GM19324 (cell line): ENCODE measurements at regions not wholly inside any gene's neighbourhood (a gene's known extent, or its start where the extent isn't known, plus 50 kb on each side); places are given as distances from the start of the nearest gene placed in this dataset.
"Not testable (repeated sequence)": the region's sequence is repeated elsewhere in the genome, so short reads cannot be mapped to it uniquely, and the experiment has no call there.

ENCODE experiments used
- ATAC-seq: cut with Tn5 transposase; IDR thresholded peaks from one replicate; pipeline ENCODE4 v1.9.1; 2021; ENCODE audit warnings: mild to moderate bottlenecking, moderate library complexity; ENCODE audit not compliant: unreplicated experiment, low FRiP score

DNA sequence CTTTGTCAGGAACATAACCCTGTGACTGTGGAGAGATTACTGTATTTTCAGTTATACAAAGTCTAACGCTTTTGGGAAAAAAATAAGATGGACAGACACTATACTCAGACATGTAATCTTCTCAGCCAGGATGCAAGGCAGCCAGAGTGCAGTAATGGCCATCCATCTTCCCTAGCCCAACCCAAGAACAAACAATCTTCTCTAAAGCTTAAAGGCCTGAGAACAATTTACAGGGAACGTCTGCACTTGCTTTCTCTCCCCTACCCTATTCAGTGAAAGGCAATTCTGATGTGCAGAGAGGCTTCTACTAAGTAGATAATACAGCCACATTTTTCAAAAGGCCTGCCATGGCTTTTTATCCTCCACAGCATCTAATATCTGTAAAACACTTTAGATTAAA is 471.3 kb downstream of the FGF13 start:
- no peak for ATAC-seq

DNA sequence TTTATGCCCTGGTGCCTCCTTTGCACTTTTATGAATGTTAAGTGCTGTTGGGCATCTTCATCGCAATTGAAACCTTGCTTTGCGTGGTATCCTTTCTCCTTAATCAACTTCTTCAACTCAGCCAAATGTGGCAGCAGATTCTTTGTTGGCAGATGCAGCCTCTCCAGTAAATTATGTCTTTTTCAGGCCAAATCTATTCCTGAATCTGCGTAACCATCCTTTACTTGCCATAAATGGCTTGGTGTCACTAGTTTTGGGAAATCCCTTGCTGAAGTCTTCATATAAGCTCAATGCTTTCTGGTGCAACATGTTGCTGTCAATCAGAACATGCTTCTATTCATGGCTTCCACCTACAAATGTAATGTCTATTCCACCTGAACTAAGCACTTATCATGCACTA is 457.5 kb downstream of the FGF13 start:
- ATAC-seq = no peak

DNA sequence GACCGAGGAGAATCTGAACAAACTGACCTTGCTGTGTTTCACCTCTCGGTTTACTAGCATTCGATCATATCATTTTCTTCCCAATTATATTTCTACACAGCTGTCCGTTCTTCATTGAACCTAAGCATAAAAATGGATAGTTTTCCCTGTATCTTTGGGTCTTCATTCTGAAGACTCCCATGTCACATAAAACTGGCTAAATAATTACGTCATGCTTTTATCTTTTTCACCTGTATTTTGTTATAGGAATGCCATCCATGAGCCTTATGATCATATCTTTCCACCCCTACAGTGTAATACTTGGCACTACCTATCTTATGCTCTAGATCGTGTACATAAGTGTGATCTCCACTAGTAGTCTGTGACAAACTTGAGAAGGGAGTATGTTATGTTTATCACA is 456.1 kb downstream of the FGF13 start:
- ATAC-seq = no peak

DNA sequence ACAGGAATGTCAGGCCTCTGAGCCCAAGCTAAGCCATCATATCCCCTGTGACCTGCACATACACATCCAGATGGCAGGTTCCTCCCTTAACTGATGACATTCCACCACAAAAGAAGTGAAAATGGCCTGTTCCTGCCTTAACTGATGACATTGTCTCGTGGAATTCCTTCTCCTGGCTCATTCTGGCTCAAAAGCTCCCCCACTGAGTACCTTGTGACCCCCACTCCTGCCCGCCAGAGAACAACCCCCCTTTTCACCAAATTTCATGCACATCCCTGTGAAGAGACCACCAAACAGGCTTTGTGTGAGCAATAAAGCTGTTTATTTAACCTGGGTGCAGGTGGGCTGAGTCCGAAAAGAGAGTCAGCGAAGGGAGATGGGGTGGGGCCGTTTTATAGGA is 447.4 kb downstream of the FGF13 start:
- ATAC-seq = not testable (repeated sequence)

DNA sequence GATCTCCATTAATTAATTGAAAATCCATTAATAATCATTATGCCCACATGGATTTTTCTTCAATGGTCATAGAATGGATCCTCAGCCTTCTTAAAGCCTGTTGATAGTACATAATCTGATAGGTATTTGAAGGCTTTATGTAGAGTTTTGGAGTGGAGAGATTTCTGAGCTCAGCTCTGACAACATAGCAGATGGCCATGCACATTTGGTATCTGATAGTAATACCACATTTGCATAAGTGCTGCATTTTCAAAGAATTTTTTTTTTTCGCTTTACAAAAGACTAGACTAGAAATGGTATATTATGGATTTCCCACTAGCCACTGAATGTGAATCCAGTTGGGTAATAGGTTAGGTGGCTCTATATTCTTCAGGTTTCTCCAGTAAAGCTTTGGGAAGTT is 440.6 kb downstream of the FGF13 start:
- no peak for ATAC-seq

DNA sequence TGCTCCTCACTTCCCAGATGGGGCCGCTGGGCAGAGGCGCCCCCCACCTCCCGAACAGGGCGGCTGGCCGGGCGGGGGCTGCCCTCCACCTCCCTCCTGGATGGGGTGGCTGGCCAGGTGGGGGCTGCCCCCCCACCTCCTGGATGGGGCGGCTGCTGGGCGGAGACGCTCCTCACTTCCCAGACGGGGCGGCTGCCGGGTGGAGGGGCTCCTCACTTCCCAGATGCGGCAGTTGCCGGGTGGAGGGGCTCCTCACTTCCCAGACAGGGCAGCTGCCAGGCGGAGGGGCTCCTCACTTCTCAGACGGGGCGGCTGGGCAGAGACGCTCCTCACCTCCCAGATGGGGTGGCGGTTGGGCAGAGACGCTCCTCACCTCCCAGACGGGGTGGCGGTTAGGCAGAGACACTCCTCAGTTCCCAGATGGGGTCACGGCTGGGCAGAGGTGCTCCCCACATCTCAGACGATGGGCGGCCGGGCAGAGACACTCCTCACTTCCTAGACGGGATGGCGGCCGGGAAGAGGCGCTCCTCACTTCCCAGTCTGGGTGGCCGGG is 428.8 kb downstream of the FGF13 start:
- not testable (repeated sequence) for ATAC-seq

DNA sequence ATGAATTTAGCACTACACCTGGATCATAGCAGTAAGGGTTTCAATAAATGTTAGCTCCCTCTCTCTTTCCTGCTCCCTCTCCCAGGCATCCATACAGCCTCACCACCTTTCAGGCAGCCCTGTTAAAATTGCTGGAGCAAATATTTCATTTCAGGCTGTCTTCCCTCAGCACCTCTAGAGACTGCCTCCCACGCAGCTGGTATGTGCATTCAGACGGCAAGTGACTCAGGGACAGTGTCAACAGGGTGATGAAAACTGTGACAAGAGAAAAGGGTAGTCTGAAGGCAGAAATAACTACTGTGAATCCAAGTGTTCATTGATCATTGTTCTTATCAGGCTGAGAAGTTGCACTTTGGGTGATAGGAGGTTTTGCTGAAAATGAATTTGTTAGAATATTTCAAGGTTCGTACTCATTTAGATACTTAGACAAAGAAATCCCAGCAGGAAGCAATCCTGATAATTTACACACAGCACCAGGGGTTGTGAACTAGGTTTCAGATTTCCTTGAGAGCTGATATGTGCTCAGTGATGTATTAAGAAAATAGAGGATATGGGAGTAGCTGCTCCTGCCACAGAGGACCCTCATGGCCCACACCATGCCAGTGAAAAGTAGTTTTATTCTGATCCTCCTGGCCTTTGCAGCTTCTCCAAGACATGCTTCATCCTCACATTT is 424.2 kb downstream of the FGF13 start:
- no peak for ATAC-seq

DNA sequence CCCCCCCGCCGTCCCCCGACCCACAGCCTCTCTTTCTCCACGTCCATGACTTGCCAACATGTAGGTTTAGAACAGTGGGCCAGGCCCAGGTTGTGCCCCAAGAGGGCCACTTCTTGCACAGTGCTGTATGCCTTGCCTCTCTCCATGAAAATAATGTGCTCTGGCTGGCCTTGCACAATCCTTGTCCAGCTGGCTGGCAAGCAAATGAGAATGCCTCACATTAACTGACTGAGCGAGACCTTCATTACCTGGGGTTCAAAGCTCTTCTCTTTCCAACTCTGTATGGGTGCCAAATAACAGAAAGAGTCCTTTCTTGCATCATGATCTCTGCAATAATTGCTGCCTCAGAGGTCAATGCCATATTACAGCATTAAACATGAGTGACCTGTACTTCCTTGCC is 416.6 kb downstream of the FGF13 start:
- no peak for ATAC-seq

DNA sequence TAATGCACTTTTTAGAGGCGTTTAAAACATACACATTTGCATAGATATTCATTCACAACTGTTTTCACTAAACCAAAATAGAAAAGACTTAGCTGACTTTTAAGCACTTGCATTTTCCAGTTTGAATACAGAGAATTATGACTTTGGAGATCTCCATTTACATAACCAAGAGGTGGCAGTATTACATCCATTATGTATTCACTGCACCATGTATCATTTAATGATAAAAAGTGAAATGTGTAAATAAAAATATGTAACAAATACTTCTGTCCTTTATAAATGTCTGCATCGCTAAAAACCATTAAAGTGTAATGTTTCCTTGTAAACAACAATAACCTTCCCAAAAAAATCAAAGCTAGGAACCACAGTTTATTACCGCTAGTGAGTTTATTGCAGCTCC is 413.2 kb downstream of the FGF13 start:
- no peak for ATAC-seq

DNA sequence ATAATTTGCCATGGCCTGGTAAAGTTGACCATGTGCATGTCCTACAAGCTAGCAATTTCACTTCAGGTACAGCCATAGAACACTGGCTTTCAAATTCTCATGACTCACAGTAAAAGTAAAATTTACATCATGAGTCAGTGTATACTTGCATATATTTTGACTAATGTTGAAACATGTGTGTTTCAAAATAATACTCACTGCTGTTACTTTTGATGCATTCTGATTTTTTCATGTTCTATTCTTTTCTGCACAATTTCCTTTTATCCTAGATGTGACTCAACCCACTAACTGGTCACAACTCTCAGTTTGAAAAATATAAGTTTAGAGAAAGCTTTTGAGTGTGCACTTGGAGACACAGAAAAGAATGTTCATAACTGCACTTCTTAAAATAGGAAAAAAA is 365.7 kb downstream of the FGF13 start:
- ATAC-seq = no peak

DNA sequence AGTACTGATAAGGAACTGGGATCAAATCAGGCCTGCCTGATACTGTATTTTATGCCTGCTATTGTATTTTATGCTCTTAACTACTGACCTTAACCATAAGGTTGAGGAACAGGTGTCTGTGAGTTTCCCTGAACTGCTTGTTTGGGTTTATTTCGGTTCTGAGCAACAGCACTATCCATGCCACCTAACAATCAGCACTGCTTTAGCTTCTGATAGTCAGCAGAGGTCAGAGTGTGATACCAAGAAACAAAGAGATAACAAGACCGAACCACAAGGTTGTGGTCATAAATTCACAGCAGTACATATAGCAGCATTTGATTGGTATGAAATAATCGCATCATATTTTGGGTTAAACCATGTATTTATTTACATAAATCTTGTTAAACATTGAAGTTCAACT is 362.2 kb downstream of the FGF13 start:
- ATAC-seq = no peak

DNA sequence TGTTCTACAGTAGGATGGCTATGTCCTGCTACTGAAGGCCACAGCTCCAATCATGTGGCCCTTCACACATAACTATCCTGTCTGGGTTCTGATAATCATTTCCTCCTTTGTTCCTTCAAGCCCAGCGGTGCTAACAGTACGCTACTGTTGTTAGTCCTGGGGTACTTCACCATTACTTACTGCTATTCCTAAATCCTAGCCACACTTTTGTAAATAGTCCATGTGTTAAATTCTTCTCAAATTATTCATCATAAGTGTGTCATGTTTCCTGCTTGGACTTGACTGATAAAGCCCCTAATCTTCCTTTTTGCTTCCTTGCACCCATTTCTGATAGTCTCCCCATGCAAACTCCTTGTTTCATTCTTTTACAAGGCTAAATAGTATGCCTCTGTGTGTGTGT is 332.6 kb downstream of the FGF13 start:
- ATAC-seq = no peak

DNA sequence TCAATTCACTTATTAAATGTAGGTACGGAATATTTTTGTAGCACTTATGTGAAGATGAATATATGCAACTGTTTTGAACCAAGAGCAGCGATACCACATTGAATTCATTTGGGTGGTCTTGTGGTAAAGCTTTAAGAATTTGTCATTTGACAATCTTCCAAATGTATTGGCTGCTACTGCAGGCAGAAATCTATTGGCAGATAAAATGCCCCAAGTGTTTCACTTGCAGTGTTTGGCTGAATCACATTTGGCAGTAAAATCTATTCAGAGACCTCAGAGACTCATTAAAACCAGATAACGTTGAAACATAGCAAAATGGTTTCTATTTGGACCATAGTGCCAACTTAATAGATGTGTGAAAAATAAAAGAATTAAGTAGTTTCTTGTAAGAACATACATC is 303.4 kb downstream of the FGF13 start:
- ATAC-seq = no peak

DNA sequence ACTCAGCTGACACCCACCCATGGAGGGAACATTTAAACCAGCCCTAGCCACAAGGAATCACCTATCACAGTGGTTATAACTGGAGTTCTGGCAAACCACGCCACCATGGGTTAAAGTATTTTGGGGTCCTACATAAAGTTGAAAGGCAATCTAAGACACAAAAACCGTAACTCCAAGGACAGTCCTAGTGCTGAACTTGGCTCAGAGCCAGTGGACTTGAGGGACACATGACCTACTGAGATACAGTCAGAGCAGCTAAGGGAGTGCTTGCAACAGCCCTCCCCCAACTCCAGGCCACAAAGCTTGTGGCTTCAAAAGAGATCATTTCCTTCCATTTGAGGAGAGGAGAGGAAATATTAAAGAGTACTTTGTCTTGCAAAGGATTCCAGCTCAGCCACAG is 300.5 kb downstream of the FGF13 start:
- no peak for ATAC-seq
